ENCODE measurements at regions not wholly inside any gene's neighbourhood (a gene's known extent, or its start where the extent isn't known, plus 50 kb on each side); places are given as distances from the start of the nearest gene placed in this dataset.

DNA sequence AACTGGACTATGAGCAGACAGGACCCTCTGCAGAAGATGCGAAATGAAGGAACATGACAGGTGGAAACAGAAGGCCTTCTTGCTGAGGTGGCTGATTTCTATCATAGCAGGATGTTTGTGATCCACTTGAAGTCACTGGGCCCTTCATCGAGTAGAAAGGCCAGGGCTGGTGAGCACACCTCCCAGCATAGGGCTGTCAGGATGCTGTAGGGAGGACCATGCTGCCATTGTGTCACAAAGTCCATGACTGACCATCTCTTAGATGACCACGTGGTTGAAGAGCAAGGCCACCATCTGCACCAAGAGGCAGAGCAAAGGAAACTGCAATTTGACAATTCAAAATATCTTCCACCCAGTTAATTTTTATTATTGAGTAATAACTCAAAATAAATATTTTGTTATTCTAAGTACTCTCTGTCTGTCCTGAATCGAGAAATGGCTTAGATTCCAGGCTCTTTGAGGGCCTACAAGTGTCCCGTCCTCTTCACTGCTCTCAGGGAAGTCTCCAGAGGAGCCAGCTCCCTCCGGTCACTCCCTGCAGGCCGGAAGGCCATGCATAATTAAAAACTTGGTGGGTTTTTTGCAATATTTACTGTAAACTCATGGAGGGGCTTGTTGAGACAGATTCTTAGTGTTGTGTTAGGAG, 249.3 kb upstream of the ZMIZ1 start:
- no peak for DNase-seq

- DNase-seq = no peak
These were observed 248.8 kb upstream of the ZMIZ1 start for GRCh38 chr10:78820007-78820362.

- DNase-seq = no peak
These were observed 247.7 kb upstream of the ZMIZ1 start for GRCh38 chr10:78821052-78821451.

DNA sequence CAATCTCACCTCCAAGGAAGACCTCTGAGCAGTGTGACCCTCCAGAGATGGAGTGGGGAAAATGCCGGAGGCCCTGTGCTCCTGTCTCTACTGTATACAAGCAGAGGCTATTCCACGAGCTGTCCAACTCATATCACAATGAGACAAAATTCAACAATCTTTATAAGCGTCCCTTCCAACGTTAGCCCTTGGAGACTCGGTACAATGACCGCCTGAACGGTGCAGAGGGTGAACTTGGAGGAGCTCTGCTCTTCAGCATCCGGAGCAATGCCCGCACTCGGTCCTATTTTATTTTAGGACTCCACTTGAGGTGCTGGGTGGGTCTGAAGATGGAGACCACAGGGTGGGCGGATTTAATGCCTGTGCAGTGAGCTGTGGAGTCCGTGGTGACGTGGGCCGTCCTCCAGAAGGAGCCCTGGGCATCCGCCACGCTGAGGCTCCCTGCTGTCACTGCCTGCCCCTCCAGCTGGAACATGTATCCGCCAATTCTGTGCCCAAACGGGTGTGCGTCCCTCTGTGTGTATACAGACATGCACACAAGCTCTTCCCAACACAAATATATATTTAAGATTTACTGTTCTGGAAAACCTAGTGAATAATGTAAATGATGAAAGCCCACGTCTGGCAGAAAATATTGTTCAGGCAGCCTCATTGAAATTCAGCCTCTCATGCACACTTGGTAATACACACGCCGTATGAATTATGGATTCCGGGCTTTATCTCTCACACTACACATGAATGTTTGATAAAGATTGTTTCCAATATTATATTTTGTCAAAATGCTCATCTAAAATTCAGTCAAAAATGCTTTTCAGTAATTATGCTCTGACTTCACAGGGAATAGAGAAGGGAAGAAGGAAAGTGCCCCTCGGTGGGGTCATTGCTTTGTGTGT, 239.9 kb upstream of the ZMIZ1 start:
- DNase-seq = no peak

- DNase-seq = no peak
These were observed 239.2 kb upstream of the ZMIZ1 start for GRCh38 chr10:78829565-78829964.

GRCh38 chr10:78830062-78830975, 238.4 kb upstream of the ZMIZ1 start:
- no peak for DNase-seq

DNA sequence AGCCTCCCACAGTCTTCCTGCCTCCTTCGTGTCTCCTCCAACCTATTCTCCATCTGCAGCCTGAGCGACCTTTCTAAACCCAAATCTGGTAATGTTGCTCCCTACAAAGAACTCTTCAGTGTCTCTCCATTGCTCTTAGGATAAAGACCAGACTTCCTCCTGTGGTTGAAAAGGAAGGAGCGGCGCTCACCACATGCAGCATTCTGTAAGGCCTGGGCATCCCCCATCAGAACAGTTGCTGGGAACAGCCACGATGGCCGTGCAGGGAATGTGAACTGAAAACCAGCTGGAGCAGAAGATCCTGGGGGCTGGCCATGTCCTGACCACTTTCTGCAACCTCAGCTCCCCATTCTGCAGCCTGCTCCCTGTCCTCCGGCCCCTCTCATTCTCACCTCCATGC, 237.8 kb upstream of the ZMIZ1 start:
- no peak for DNase-seq

DNA sequence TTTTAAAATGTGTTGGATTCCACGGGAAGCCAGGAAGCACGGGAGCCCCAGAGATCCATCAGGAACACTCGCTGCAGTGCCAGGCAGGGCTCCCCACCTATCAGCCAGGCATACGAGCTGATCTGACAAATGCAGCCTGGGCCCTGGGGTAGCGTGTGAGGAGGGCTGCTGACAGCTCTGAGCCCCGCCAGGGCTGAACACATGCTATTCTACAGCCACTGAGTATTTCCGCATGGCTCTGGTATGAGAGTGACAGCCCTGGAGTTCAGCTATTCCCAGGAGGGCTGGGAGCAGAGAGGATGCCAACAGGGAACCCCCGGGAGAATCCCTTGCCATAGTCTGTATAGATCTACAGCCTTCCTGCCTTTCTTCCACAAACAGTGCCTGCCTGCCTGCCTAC, 237.3 kb upstream of the ZMIZ1 start:
- DNase-seq = no peak

DNA sequence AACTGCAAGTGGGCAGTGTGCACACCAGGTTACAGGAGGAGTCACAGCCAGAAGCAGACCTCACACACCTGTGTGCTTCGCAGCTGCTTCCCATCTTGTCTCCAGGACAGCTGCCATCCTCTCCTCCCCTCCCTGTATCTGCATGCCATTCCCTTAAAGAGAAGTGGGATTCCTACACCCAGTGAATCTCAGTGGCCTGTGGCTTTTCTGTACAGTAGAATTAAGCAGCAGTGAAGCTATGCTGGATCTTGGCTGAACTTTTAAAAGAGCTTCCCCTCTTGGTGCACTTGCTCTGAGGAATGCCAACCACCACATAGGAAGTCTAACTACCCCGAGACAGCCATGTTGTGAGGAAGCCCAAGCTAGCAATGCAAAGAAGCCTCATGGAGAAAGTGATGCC, 236.5 kb upstream of the ZMIZ1 start:
- DNase-seq = no peak

GRCh38 chr10:78838141-78838657, 230.6 kb upstream of the ZMIZ1 start:
- no peak for DNase-seq

DNA sequence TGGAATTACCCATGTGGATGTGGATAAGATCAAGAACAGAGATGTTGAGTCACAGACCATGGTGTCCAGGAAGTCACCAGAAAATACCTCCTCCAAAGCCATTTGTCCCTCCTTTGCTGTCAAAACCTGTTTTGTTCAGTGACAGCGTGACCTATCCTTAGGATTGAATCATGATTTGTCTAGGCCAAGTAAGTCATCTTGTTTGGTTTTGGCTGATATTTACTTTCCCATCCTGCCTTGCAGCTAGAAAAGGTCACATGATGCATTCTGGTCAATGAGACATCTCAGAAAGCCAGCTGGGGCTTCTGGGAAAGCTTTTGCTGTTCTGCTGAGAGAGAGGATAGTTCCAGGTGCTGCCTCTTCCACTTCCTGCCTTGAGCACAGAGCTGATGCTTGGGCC, 225.3 kb upstream of the ZMIZ1 start:
- no peak for DNase-seq

DNA sequence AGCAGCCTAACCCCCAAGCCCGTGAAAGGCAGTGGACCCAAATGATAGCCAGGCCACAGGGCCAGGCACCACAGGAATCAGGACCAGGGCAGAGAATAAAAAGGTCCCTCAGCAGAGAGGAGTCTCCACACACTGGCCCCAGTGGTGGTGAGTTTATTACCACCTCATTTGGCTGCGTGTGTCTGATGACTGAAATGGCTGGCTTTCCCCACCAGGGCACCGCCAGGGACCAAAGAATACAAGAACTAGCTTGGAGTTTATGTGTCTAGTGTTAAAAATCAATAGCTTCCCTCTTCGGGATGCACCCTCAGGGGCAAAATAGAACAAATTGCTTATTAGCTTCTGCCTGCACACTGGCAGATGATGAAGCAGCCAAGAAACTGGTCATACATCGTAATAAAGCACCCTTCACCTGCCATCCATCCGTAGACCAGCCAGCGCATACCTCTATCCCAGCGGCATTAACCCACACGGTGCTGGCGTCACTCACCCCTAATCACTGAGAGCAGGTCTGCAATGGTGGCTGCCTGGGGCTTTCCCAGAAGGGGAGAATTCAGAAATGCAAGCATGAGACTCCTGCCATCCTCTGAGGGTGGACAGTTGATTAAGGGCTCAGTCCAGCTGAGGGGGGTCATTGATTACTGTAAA, 223.7 kb upstream of the ZMIZ1 start:
- no peak for DNase-seq

GRCh38 chr10:78846071-78846470, 222.7 kb upstream of the ZMIZ1 start:
- DNase-seq = no peak

- no peak for DNase-seq
These were observed 222.0 kb upstream of the ZMIZ1 start for GRCh38 chr10:78846760-78847159.

- no peak for DNase-seq
These were observed 221.3 kb upstream of the ZMIZ1 start for GRCh38 chr10:78847485-78847884.

- no peak for DNase-seq
These were observed 219.7 kb upstream of the ZMIZ1 start for GRCh38 chr10:78849115-78849514.

- no peak for DNase-seq
These were observed 219.0 kb upstream of the ZMIZ1 start for GRCh38 chr10:78849731-78850130.

DNA sequence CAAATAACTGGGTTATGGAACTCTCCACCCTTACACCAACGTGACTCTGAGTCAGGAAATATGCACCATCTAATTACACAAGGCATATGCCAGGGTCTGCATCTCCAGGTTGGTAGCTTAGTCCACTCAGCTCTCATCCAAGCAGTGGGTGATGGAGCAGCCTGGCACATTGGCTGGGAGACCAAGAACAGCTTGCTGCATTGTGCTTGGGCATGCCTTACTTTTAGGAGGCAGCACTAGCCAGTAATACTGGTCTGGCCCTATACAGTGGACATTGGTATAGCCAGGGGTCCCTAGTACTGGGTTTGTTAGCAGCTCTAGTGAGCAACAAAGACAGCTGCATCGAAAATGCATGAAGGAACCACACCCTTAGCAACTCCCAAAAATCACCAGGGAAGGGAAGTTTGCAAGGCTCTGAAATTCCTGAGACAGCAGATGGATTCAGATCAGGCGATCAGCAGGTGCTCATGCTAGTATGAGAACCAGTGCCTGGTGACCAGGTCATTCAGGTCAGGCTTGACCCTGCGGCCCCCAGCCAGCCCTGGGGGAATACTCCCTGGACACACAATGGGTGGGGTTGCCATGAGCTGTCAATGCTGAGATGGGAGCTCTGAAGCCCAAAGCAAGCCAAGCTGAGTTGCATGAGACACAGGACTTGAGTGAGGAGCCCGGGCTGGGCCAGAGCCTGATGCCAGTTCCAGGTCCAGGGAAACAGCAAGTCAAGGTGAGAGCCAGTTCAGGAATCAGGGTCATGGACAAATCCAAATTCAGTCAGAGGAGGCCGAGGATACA, 217.9 kb upstream of the ZMIZ1 start:
- no peak for DNase-seq

DNA sequence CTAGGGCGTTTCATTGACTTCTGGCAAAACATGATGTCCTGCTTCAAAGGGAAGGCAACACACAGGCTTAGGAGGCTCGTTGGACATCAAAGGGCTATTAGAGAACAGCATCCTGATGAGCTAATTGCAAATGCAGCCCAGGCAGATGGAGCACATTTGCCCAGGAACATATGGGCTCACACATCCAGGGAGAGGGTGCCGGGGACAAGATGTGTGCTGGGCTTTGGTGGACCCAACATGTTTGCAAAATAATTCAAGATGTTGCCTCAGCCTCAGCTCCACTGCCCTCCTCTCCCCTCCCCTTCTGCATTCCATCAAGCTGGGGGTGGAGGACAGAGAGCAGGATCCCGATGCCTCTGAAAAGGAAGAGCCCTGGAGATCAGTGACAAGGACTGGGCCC, 217.1 kb upstream of the ZMIZ1 start:
- no peak for DNase-seq

DNA sequence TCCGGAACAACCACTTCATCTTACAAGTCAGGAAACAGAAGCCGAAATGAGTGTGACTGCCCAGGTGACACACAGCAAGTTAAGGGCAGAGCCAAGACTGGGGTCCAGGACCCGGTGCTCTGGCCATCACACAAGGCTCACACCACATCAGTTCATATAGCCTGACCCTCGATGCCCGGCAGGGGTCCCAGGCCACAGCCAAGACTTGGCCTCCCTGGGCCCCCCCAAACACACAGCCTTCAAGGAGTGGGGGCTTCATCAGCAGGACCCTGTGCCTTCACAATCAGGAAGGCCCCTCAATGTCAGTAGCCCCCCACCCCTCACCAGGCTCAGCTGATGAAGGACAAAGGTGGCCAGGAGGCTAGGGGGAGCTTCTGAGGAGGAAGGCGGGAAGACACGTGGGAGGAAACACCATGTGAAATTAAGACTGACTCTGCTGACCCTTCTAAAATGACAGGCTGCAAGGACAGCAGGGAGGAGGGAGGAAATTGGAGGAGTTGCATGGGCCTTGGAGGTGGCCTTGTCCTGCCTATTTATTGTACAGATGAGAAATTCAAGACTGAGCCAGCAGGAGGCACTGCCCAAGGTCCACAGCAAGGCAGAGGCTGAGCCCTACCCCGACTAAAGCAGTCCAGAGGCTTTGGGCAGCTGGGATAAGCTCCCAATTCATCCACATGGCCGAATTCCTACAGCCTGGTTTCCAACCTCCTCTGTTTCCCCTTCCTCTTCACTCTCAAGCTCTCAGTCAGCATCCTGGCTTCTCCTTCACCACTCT, 216.1 kb upstream of the ZMIZ1 start:
- no peak for DNase-seq

DNA sequence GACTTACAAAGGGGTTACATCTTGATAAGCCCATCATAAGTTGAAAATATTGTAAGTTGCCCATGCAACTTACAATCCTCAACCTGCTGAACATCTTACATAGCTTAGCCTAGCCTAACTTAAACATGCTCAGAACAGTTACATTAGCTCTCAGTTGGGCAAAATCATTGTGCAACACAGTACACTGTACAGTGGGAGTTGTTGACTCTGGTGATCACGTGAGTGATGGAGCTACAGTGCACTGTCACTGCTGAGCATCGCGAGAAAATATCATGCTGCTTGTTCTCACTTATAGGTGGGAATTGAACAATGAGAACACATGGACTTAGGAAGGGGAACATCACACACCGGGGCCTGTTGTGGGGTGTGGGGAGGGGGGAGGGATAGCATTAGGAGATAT, 214.9 kb upstream of the ZMIZ1 start:
- DNase-seq = no peak

All from NCI-H1105 (cell line).